Right lobe of liver (tissue), 6 donors: ENCODE measurements at regions not wholly inside any gene's neighbourhood (a gene's known extent, or its start where the extent isn't known, plus 50 kb on each side); places are given as distances from the start of the nearest gene placed in this dataset.
"Not testable (repeated sequence)": the region's sequence is repeated elsewhere in the genome, so short reads cannot be mapped to it uniquely, and the experiment has no call there.

Experiments used
- ATAC-seq, 4 donors: fragments of 200-7000 bp; cut with Tn5 transposase; one replicate each; pipeline ENCODE4 v1.9.1; 2020; ENCODE audit warnings: mild to moderate bottlenecking in 4 of 4, moderate library complexity in 4 of 4
- DNase-seq, 3 donors: peaks; one replicate each; pipeline ENCODE4 v3.0.0-alpha.2; 2020
- H3K27ac ChIP-seq, 3 donors: fragments of 200-600 bp; one replicate each; pipeline ENCODE4 v1.8.0; 2022
- H3K27me3 ChIP-seq, 2 donors: fragments of 200-600 bp; one replicate each; pipeline ENCODE4 v1.8.0; 2022
- H3K36me3 ChIP-seq, 4 donors: fragments of 200-600 bp; sonication (generic) in 1 of 4; one replicate each; pipeline versions ENCODE4 v1.5.1 to v1.8.0; 2017 to 2022; ENCODE audit warnings: control low read depth in 1 of 4
- H3K4me1 ChIP-seq, 4 donors: fragments of 200-600 bp; sonication (generic) in 1 of 4; one replicate each; pipeline versions ENCODE4 v1.5.1 to v1.8.0; 2017 to 2022; ENCODE audit warnings: control low read depth in 1 of 4
- H3K4me3 ChIP-seq, 3 donors: fragments of 200-600 bp; one replicate each; pipeline ENCODE4 v1.8.0; 2022
- H3K9me3 ChIP-seq, 4 donors: fragments of 200-600 bp; sonication (generic) in 1 of 4; one replicate each; pipeline versions ENCODE4 v1.5.1 to v1.8.0; 2017 to 2022; ENCODE audit warnings: control low read depth in 1 of 4
- POLR2A ChIP-seq: fragments of 450-650 bp; IDR thresholded peaks from one replicate; pipeline ENCODE4 v1.6.1; 2017; ENCODE audit warnings: antibody characterized with exemption, mild to moderate bottlenecking
- WGBS: methylation state at CpG from one replicate; pipeline ENCODE4 v1.1.6; 2018; ENCODE audit warnings: low coverage, low lambda C conversion rate; ENCODE audit not compliant: insufficient coverage; ENCODE audit errors: missing lambda C conversion rate; 5-methylcytosine and 5-hydroxymethylcytosine counted together
- intact Hi-C, 2 donors: fragments of 100-400 bp; cut with DNase I; formaldehyde crosslinking; loops; one replicate each; pipeline versions ENCODE4 v1.11.2 to v1.14.1; 2022
- TF ChIP-seq, protein P1 (sequence below), 4 donors: fragments of 200-600 bp in 3 of 4; fragments of 450-650 bp in 1 of 4; IDR thresholded peaks; one replicate each; pipeline versions ENCODE4 v1.5.1 to v1.8.0; 2016 to 2022; ENCODE audit warnings: antibody characterized with exemption in 4 of 4, mild to moderate bottlenecking in 2 of 4
- donor health status: DM: no; HTN: yes; CAD: no.
- donor health status: DM: no; HTN: no; CAD: no.
- donor health status: DM: no; HTN: no; CAD: no.
- donor health status: DM: no; HTN: yes; CAD: no.
- donor health status: DM: no; HTN: yes; CAD: no.

DNA sequence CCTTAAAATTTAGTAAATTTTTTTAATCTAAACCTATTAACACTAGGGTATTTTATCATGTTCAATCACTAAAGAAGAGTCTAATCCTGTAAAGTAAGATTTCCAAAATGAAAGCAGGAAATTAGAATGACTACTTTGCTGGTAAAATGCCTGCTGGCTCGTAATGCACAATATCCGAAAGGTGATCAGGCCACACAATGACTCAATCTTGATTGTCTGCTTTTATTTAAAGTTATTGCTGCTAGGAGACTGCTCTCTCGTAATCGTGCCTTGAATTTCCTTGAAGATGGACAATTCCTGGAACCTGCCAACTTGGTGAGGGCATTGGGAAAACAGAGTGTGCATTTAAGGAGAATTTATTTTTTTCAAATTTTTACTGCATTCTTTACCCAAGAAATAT, 1786.5 kb upstream of the RAG2 start:
- WGBS: 48% methylated on average over 4 of the region's 4 CpGs
- no peaks in the 10 kb centered on the region for H3K4me1 ChIP-seq

DNA sequence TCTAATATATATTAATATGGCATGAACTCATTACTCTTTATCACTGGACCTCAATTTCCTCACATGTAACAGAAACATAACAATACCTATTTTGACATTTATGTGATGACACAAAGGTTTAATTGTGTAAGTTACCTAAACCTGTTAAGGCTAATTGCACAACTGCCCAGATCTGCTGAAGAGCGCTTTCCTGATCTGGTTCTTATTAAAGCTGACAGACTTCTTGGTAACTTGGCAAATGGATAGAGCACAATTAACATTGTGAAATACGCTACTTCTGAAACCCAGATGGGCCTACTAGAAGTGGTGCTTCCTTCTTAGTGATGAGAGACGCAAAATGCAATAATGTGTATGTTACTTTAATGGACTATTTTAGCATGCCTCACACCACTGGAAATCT, 1767.2 kb upstream of the RAG2 start:
- H3K9me3 ChIP-seq: no peaks in the 10 kb centered on the region
- ATAC-seq (no peak), DNase-seq (no peak)
- TF ChIP-seq, protein P1, sequence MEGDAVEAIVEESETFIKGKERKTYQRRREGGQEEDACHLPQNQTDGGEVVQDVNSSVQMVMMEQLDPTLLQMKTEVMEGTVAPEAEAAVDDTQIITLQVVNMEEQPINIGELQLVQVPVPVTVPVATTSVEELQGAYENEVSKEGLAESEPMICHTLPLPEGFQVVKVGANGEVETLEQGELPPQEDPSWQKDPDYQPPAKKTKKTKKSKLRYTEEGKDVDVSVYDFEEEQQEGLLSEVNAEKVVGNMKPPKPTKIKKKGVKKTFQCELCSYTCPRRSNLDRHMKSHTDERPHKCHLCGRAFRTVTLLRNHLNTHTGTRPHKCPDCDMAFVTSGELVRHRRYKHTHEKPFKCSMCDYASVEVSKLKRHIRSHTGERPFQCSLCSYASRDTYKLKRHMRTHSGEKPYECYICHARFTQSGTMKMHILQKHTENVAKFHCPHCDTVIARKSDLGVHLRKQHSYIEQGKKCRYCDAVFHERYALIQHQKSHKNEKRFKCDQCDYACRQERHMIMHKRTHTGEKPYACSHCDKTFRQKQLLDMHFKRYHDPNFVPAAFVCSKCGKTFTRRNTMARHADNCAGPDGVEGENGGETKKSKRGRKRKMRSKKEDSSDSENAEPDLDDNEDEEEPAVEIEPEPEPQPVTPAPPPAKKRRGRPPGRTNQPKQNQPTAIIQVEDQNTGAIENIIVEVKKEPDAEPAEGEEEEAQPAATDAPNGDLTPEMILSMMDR (IDR thresholded peaks at IDR 0.05): no peak
- no peak for TF ChIP-seq POLR2A
- H3K27me3 ChIP-seq: no peaks in the 10 kb centered on the region
- H3K36me3 ChIP-seq: no peaks in the 10 kb centered on the region
- no peak overlapping the region for H3K4me3 ChIP-seq
- WGBS: 70% methylated on average over 3 of the region's 3 CpGs
- H3K27ac ChIP-seq: no peak overlapping the region
- H3K4me1 ChIP-seq: no peaks in the 10 kb centered on the region
- intact Hi-C loops: no loop called here

More for the DNA sequence above, 1786.5 kb upstream of the RAG2 start:
- DNase-seq (no peak), ATAC-seq (no peak)
- Histone ChIP-seq H3K27me3 (no peaks in the 10 kb centered on the region), H3K27ac (no peak overlapping the region), H3K9me3 (no peaks in the 10 kb centered on the region), H3K36me3 (no peaks in the 10 kb centered on the region), H3K4me3 (no peak overlapping the region)
- intact Hi-C loops: no loop called here
- TF ChIP-seq, protein P1 (IDR thresholded peaks at IDR 0.05): no peak
- no peak for TF ChIP-seq POLR2A

DNA sequence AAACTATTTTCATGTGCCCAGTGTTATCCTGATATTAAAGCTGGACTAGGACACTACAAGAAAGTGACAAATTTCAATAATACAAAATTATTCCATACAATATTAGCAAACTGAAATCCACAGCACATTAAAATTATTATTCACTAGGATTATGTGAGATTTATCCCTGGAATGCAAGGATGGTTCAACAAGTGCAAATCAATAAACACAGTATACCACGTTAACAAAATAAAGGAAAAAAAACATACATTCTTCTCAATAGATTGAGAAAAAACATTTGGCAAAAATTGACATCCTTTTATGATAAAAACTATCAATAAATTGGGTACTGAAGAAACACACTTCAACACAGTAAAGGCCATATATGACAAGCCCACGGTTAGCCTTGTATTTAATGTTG, 1758.2 kb upstream of the RAG2 start:
- no peak for DNase-seq
- no peak for ATAC-seq
- WGBS: 44% methylated on average over 2 of the region's 2 CpGs
- Histone ChIP-seq H3K27ac (no peak overlapping the region), H3K36me3 (no peaks in the 10 kb centered on the region), H3K4me3 (no peak overlapping the region), H3K4me1 (no peaks in the 10 kb centered on the region), H3K9me3 (peaks cover 0 to 6% (median 0%) of the 10 kb centered on the region in 4 donors), H3K27me3 (no peaks in the 10 kb centered on the region)
- no peak for TF ChIP-seq POLR2A
- TF ChIP-seq, protein P1 (IDR thresholded peaks at IDR 0.05): no peak
- intact Hi-C loops: no loop called here

DNA sequence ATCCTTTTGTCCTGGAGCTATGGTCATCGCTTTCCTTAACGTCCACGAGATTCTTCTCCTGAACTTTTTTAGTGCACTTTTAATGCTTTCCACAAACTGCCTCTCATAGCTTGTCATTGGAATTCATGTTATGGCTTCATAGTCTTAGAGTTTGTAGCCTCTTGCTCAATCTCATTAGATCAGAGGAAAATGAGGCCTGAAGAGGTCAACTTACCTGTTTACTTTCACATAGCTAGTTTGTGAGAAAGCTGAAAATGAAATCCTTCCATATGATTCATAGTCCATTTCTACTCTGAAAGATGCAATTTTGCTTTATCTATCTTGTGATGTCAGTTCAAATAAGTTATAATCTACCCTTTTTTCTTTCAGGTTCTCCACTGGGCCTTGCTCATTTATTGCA, 1747.2 kb upstream of the RAG2 start:
- Histone ChIP-seq H3K27ac (no peak overlapping the region), H3K4me3 (no peak overlapping the region), H3K9me3 (no peaks in the 10 kb centered on the region), H3K36me3 (no peaks in the 10 kb centered on the region), H3K27me3 (no peaks in the 10 kb centered on the region), H3K4me1 (no peaks in the 10 kb centered on the region)
- 67% methylated on average over 3 of the region's 3 CpGs for WGBS
- no peak for DNase-seq
- no peak for TF ChIP-seq POLR2A
- TF ChIP-seq, protein P1 (IDR thresholded peaks at IDR 0.05): no peak
- no peak for ATAC-seq
- intact Hi-C loops: no loop called here

DNA sequence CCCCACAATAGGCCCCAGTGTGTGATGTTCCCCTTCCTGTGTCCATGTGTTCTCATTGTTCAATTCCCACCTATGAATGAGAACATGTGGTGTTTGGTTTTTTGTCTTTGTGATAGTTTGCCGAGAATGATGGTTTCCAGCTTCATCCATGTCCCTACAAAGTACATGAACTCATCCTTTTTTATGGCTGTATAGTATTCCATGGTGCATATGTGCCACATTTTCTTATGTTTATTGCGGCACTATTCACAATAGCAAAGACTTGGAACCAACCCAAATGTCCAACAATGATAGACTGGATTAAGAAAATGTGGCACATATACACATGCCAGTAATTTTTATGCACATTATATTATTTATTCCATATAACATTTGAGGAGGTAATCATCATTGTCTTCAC, 1743.6 kb upstream of the RAG2 start:
- ATAC-seq, H3K4me3 ChIP-seq, H3K9me3 ChIP-seq, intact Hi-C loops, H3K27me3 ChIP-seq, DNase-seq, H3K27ac ChIP-seq, H3K4me1 ChIP-seq, H3K36me3 ChIP-seq: not testable (repeated sequence)
- 66% methylated on average over 2 of the region's 2 CpGs for WGBS
